ENCODE measurements at regions not wholly inside any gene's neighbourhood (a gene's known extent, or its start where the extent isn't known, plus 50 kb on each side); places are given as distances from the start of the nearest gene placed in this dataset.

DNA sequence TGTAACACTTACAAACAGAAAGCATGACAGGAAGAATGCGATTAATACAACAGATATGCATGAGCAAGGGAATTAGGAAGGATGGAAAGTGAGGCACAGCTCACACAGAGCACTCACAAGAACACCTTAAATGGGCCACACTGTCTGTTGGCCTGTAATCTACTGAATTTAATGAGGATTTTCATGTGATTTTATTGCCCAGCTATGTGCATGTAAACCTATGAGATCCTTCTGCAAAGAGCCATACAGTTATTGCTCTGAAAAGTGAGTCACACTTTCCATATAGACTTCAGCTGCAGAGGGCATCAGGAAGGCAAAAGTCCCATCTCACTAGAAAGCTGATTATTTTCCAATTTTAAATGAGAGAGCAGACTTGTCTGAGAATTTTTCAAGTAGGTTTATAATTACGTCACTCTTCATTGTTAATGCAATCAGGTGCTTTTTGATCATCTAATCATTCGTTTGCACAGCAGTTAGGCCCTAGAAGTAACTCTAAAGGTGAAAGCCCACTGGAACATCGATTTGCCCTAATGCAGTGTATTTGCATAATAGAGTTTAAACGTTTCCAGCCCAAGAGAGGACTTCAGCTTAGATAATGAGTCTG is 832.7 kb upstream of the INTU start:
- no peaks in the 10 kb centered on the region for H3K79me2 ChIP-seq (ENCODE audit: low read length)

GRCh38 chr4:126800575-126801141 is 832.1 kb upstream of the INTU start:
- H2AFZ ChIP-seq (ENCODE audit: low read length) = no peak overlapping the region

More for the DNA sequence above, 832.7 kb upstream of the INTU start:
- DNase-seq = no peak
- H3F3A ChIP-seq (ENCODE audit: insufficient read depth, low read length) = no peaks in the 10 kb centered on the region
- H3K9me2 ChIP-seq (replicated peaks; ENCODE audit: insufficient read depth, low read length) = no peaks in the 10 kb centered on the region
- no peak overlapping the region for H3K4me2 ChIP-seq (ENCODE audit: low read depth, low read length)
- TF ChIP-seq CTCF (IDR thresholded peaks at IDR 0.05; ENCODE audit: low read length) = no peak
- TF ChIP-seq EZH2phosphoT487 (IDR thresholded peaks at IDR 0.05; ENCODE audit: low read length) = no peak
- TF ChIP-seq EZH2 (optimal IDR thresholded peaks at IDR 0.05; ENCODE audit: low read depth, low read length) = no peak
- no peak overlapping the region for H3K4me3 ChIP-seq (ENCODE audit: low read length)
- no peaks in the 10 kb centered on the region for H4K20me1 ChIP-seq (ENCODE audit: insufficient read depth, low read length)
- no peaks in the 10 kb centered on the region for H3K27me3 ChIP-seq (replicated peaks; ENCODE audit: insufficient read depth, low read length)
- H3K9me3 ChIP-seq (replicated peaks; ENCODE audit: insufficient read depth, low read length) = no peaks in the 10 kb centered on the region
- no peak overlapping the region for H3K27ac ChIP-seq (ENCODE audit: low read length)
- no peak overlapping the region for H2AFZ ChIP-seq (ENCODE audit: low read length)
- no peak overlapping the region for H3K9ac ChIP-seq (ENCODE audit: low read length)
- H3K36me3 ChIP-seq (replicated peaks; ENCODE audit: insufficient read depth, low read length) = no peaks in the 10 kb centered on the region
- H3K4me1 ChIP-seq (ENCODE audit: low read length) = no peaks in the 10 kb centered on the region

DNA sequence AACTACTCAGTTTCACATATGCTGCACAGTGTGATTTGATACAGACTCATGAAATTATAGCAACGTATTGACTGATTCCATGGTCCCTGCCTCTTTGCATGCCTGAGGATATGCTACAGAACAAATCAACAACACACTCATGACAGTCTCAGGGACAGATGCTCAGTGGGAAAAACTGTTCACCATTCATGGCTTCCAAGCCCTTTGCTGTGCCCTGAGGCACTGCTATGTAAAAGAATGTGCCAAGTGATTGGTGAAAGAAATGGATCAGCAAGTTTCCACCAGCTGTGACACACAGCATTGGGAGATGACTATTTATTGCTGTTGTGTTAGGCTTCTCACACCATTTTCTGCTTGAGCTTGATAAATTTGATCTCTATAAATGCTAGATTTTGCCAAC is 825.6 kb upstream of the INTU start:
- Histone ChIP-seq H3K27ac (ENCODE audit: low read length) (no peak overlapping the region), H3K9ac (ENCODE audit: low read length) (no peak overlapping the region), H3K36me3 (replicated peaks; ENCODE audit: insufficient read depth, low read length) (no peaks in the 10 kb centered on the region), H3F3A (ENCODE audit: insufficient read depth, low read length) (no peaks in the 10 kb centered on the region), H3K9me3 (replicated peaks; ENCODE audit: insufficient read depth, low read length) (no peaks in the 10 kb centered on the region), H3K4me3 (ENCODE audit: low read length) (no peak overlapping the region), H3K4me2 (ENCODE audit: low read depth, low read length) (no peak overlapping the region), H2AFZ (ENCODE audit: low read length) (no peak overlapping the region), H3K27me3 (replicated peaks; ENCODE audit: insufficient read depth, low read length) (no peaks in the 10 kb centered on the region), H3K79me2 (ENCODE audit: low read length) (no peaks in the 10 kb centered on the region), H3K4me1 (ENCODE audit: low read length) (no peaks in the 10 kb centered on the region), H4K20me1 (ENCODE audit: insufficient read depth, low read length) (no peaks in the 10 kb centered on the region), H3K9me2 (replicated peaks; ENCODE audit: insufficient read depth, low read length) (no peaks in the 10 kb centered on the region)
- TF ChIP-seq EZH2phosphoT487 (IDR thresholded peaks at IDR 0.05; ENCODE audit: low read length) (no peak), CTCF (IDR thresholded peaks at IDR 0.05; ENCODE audit: low read length) (no peak), EZH2 (optimal IDR thresholded peaks at IDR 0.05; ENCODE audit: low read depth, low read length) (no peak)
- DNase-seq = no peak

More at GRCh38 chr4:126800575-126801141, 832.1 kb upstream of the INTU start:
- Histone ChIP-seq H4K20me1 (ENCODE audit: insufficient read depth, low read length) (no peaks in the 10 kb centered on the region), H3K4me1 (ENCODE audit: low read length) (no peaks in the 10 kb centered on the region), H3K27ac (ENCODE audit: low read length) (no peak overlapping the region), H3K4me3 (ENCODE audit: low read length) (no peak overlapping the region), H3F3A (ENCODE audit: insufficient read depth, low read length) (no peaks in the 10 kb centered on the region), H3K9me3 (replicated peaks; ENCODE audit: insufficient read depth, low read length) (no peaks in the 10 kb centered on the region), H3K36me3 (replicated peaks; ENCODE audit: insufficient read depth, low read length) (no peaks in the 10 kb centered on the region), H3K9me2 (replicated peaks; ENCODE audit: insufficient read depth, low read length) (no peaks in the 10 kb centered on the region), H3K27me3 (replicated peaks; ENCODE audit: insufficient read depth, low read length) (no peaks in the 10 kb centered on the region), H3K4me2 (ENCODE audit: low read depth, low read length) (no peak overlapping the region), H3K9ac (ENCODE audit: low read length) (no peak overlapping the region), H3K79me2 (ENCODE audit: low read length) (no peaks in the 10 kb centered on the region)
- no peak for DNase-seq
- TF ChIP-seq EZH2 (optimal IDR thresholded peaks at IDR 0.05; ENCODE audit: low read depth, low read length) = no peak
- TF ChIP-seq EZH2phosphoT487 (IDR thresholded peaks at IDR 0.05; ENCODE audit: low read length) = no peak
- no peak for TF ChIP-seq CTCF (IDR thresholded peaks at IDR 0.05; ENCODE audit: low read length)
